Stomach (tissue), 4 donors: ENCODE measurements at regions not wholly inside any gene's neighbourhood (a gene's known extent, or its start where the extent isn't known, plus 50 kb on each side); places are given as distances from the start of the nearest gene placed in this dataset.

Experiments
- CTCF ChIP-seq, 7 experiments: fragments of 450-650 bp in 4 of 7; fragments of 200-600 bp in 3 of 7; sonication (generic) in 3 of 7; IDR thresholded peaks; one replicate each; pipeline ENCODE4 v1.5.1; 2016 to 2019; ENCODE audit warnings: antibody characterized with exemption in 7 of 7, control low read depth in 2 of 7, mild to moderate bottlenecking in 1 of 7
- POLR2A ChIP-seq, 4 donors: fragments of 450-650 bp; IDR thresholded peaks; one replicate each; pipeline ENCODE4 v1.6.1; 2016; ENCODE audit warnings: antibody characterized with exemption in 4 of 4, control low read depth in 2 of 4, mild to moderate bottlenecking in 1 of 4, moderate library complexity in 1 of 4
- POLR2AphosphoS5 ChIP-seq, 3 donors: sonication (generic); formaldehyde crosslinking; IDR thresholded peaks; one replicate each; pipeline ENCODE4 v1.6.1; 2016; ENCODE audit warnings: antibody characterized with exemption in 3 of 3

- no peak for TF ChIP-seq CTCF (IDR thresholded peaks at IDR 0.05)
- no peak for TF ChIP-seq POLR2AphosphoS5 (IDR thresholded peaks at IDR 0.05)
- TF ChIP-seq POLR2A (IDR thresholded peaks at IDR 0.05): no peak
Measured at GRCh38 chr12:87467936-87468335, 561.3 kb downstream of the C12orf50 start.
